ENCODE measurements at regions not wholly inside any gene's neighbourhood (a gene's known extent, or its start where the extent isn't known, plus 50 kb on each side); places are given as distances from the start of the nearest gene placed in this dataset.

DNA sequence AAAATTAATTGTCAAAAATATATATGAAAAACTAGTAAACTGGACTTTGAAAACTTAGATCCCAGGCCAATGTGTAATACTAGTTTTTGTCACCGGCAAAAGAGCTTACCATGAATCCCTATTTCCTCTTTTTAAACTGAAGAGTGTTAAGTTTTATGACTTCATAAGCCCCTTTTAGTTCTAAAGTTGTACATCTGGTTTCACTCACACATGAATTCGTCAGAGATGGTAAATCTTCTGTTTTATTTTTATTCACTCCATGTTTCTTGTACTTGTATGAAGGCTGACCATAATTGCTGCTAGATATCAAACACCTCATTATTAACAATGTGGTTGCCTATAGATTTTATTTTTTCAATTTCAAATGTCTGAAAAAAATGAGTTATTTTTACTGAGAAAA is 827.9 kb downstream of the PCDH7 start:
- Histone ChIP-seq H3K36me3 (ENCODE audit: insufficient read depth, insufficient read length, low read length) (no peaks in the 10 kb centered on the region), H3K9me3 (ENCODE audit: insufficient read depth, low read length) (no peaks in the 10 kb centered on the region), H3K27me3 (ENCODE audit: insufficient read depth, insufficient read length) (no peaks in the 10 kb centered on the region), H3K4me1 (ENCODE audit: insufficient read depth, insufficient read length) (no peaks in the 10 kb centered on the region), H3K4me3 (ENCODE audit: insufficient read length, low read depth) (no peak overlapping the region), H3K9ac (ENCODE audit: insufficient read length, low read depth) (no peak overlapping the region)
- TF ChIP-seq YY1 (IDR thresholded peaks at IDR 0.05; ENCODE audit: insufficient read depth, insufficient read length), result no peak
- TF ChIP-seq ZNF274 (IDR thresholded peaks at IDR 0.05; ENCODE audit: low read depth, low read length), result no peak
- TF ChIP-seq SUZ12 (IDR thresholded peaks at IDR 0.05; ENCODE audit: extremely low read depth, insufficient read depth, insufficient read length), result no peak
- no peak for DNase-seq (ENCODE audit: low read depth, low spot score)

GRCh38 chr4:31548823-31549222 is 828.7 kb downstream of the PCDH7 start:
- TF ChIP-seq SUZ12 (IDR thresholded peaks at IDR 0.05; ENCODE audit: extremely low read depth, insufficient read depth, insufficient read length), result no peak
- TF ChIP-seq ZNF274 (IDR thresholded peaks at IDR 0.05; ENCODE audit: low read depth, low read length), result no peak
- TF ChIP-seq YY1 (IDR thresholded peaks at IDR 0.05; ENCODE audit: insufficient read depth, insufficient read length), result no peak
- Histone ChIP-seq H3K9me3 (ENCODE audit: insufficient read depth, low read length) (no peaks in the 10 kb centered on the region), H3K4me1 (ENCODE audit: insufficient read depth, insufficient read length) (no peaks in the 10 kb centered on the region), H3K36me3 (ENCODE audit: insufficient read depth, insufficient read length, low read length) (no peaks in the 10 kb centered on the region), H3K4me3 (ENCODE audit: insufficient read length, low read depth) (no peak overlapping the region), H3K9ac (ENCODE audit: insufficient read length, low read depth) (no peak overlapping the region), H3K27me3 (ENCODE audit: insufficient read depth, insufficient read length) (no peaks in the 10 kb centered on the region)
- DNase-seq (ENCODE audit: low read depth, low spot score), result no peak

GRCh38 chr4:31549256-31549655 is 829.1 kb downstream of the PCDH7 start:
- Histone ChIP-seq H3K9ac (ENCODE audit: insufficient read length, low read depth) (no peak overlapping the region), H3K27me3 (ENCODE audit: insufficient read depth, insufficient read length) (no peaks in the 10 kb centered on the region), H3K4me3 (ENCODE audit: insufficient read length, low read depth) (no peak overlapping the region), H3K9me3 (ENCODE audit: insufficient read depth, low read length) (no peaks in the 10 kb centered on the region), H3K36me3 (ENCODE audit: insufficient read depth, insufficient read length, low read length) (no peaks in the 10 kb centered on the region), H3K4me1 (ENCODE audit: insufficient read depth, insufficient read length) (no peaks in the 10 kb centered on the region)
- TF ChIP-seq ZNF274 (IDR thresholded peaks at IDR 0.05; ENCODE audit: low read depth, low read length) (no peak), YY1 (IDR thresholded peaks at IDR 0.05; ENCODE audit: insufficient read depth, insufficient read length) (no peak), SUZ12 (IDR thresholded peaks at IDR 0.05; ENCODE audit: extremely low read depth, insufficient read depth, insufficient read length) (no peak)
- DNase-seq (ENCODE audit: low read depth, low spot score), result no peak

DNA sequence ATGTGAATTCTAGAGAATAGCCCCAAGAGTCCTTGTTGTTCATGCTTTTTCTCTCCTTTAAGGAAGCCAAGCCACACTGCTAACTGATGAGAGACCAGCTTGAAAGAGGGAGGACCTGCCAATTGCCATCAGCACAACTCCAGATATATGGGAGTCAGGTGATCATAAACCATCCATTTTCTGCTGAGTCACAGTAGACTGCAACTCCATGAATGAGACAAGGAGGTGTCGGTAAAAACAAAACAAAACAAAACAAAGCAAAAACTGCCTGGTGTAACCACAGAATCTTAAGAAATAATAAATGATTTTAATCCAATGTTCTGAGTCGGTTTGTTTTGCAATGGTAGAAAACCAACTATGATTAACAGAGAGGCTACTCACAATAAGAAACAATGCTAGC is 837.3 kb downstream of the PCDH7 start:
- Histone ChIP-seq H3K4me3 (ENCODE audit: insufficient read length, low read depth) (no peak overlapping the region), H3K36me3 (ENCODE audit: insufficient read depth, insufficient read length, low read length) (no peaks in the 10 kb centered on the region), H3K9ac (ENCODE audit: insufficient read length, low read depth) (no peak overlapping the region), H3K4me1 (ENCODE audit: insufficient read depth, insufficient read length) (no peaks in the 10 kb centered on the region), H3K27me3 (ENCODE audit: insufficient read depth, insufficient read length) (no peaks in the 10 kb centered on the region), H3K9me3 (ENCODE audit: insufficient read depth, low read length) (no peaks in the 10 kb centered on the region)
- TF ChIP-seq SUZ12 (IDR thresholded peaks at IDR 0.05; ENCODE audit: extremely low read depth, insufficient read depth, insufficient read length) (no peak), ZNF274 (IDR thresholded peaks at IDR 0.05; ENCODE audit: low read depth, low read length) (no peak), YY1 (IDR thresholded peaks at IDR 0.05; ENCODE audit: insufficient read depth, insufficient read length) (no peak)
- no peak for DNase-seq (ENCODE audit: low read depth, low spot score)

- TF ChIP-seq ZNF274 (IDR thresholded peaks at IDR 0.05; ENCODE audit: low read depth, low read length), result no peak
- H3K9me3 ChIP-seq (ENCODE audit: insufficient read depth, low read length), result no peaks in the 10 kb centered on the region
- H3K36me3 ChIP-seq (ENCODE audit: insufficient read depth, insufficient read length, low read length), result no peaks in the 10 kb centered on the region
- no peak overlapping the region for H3K4me3 ChIP-seq (ENCODE audit: insufficient read length, low read depth)
- no peak for DNase-seq (ENCODE audit: low read depth, low spot score)
- no peaks in the 10 kb centered on the region for H3K4me1 ChIP-seq (ENCODE audit: insufficient read depth, insufficient read length)
- H3K9ac ChIP-seq (ENCODE audit: insufficient read length, low read depth), result no peak overlapping the region
- H3K27me3 ChIP-seq (ENCODE audit: insufficient read depth, insufficient read length), result no peaks in the 10 kb centered on the region
Measured at GRCh38 chr4:31573554-31573953, 853.4 kb downstream of the PCDH7 start.

GRCh38 chr4:31575504-31575903 is 855.3 kb downstream of the PCDH7 start:
- Histone ChIP-seq H3K36me3 (ENCODE audit: insufficient read depth, insufficient read length, low read length) (no peaks in the 10 kb centered on the region), H3K9me3 (ENCODE audit: insufficient read depth, low read length) (no peaks in the 10 kb centered on the region), H3K4me1 (ENCODE audit: insufficient read depth, insufficient read length) (no peaks in the 10 kb centered on the region), H3K9ac (ENCODE audit: insufficient read length, low read depth) (no peak overlapping the region), H3K27me3 (ENCODE audit: insufficient read depth, insufficient read length) (no peaks in the 10 kb centered on the region), H3K4me3 (ENCODE audit: insufficient read length, low read depth) (no peak overlapping the region)
- TF ChIP-seq YY1 (IDR thresholded peaks at IDR 0.05; ENCODE audit: insufficient read depth, insufficient read length) (no peak), ZNF274 (IDR thresholded peaks at IDR 0.05; ENCODE audit: low read depth, low read length) (no peak), SUZ12 (IDR thresholded peaks at IDR 0.05; ENCODE audit: extremely low read depth, insufficient read depth, insufficient read length) (no peak)
- DNase-seq (ENCODE audit: low read depth, low spot score), result no peak

- no peak overlapping the region for H3K9ac ChIP-seq (ENCODE audit: insufficient read length, low read depth)
- TF ChIP-seq ZNF274 (IDR thresholded peaks at IDR 0.05; ENCODE audit: low read depth, low read length) (no peak), YY1 (IDR thresholded peaks at IDR 0.05; ENCODE audit: insufficient read depth, insufficient read length) (no peak), SUZ12 (IDR thresholded peaks at IDR 0.05; ENCODE audit: extremely low read depth, insufficient read depth, insufficient read length) (no peak)
- H3K27me3 ChIP-seq (ENCODE audit: insufficient read depth, insufficient read length), result no peaks in the 10 kb centered on the region
Measured at GRCh38 chr4:31580843-31581242, 860.7 kb downstream of the PCDH7 start.

GRCh38 chr4:31585503-31585902 is 865.3 kb downstream of the PCDH7 start:
- no peaks in the 10 kb centered on the region for H3K27me3 ChIP-seq (ENCODE audit: insufficient read depth, insufficient read length)
- TF ChIP-seq SUZ12 (IDR thresholded peaks at IDR 0.05; ENCODE audit: extremely low read depth, insufficient read depth, insufficient read length), result no peak
- no peaks in the 10 kb centered on the region for H3K4me1 ChIP-seq (ENCODE audit: insufficient read depth, insufficient read length)
- no peak overlapping the region for H3K4me3 ChIP-seq (ENCODE audit: insufficient read length, low read depth)
- DNase-seq (ENCODE audit: low read depth, low spot score), result no peak
- H3K36me3 ChIP-seq (ENCODE audit: insufficient read depth, insufficient read length, low read length), result no peaks in the 10 kb centered on the region
- H3K9ac ChIP-seq (ENCODE audit: insufficient read length, low read depth), result no peak overlapping the region
- no peaks in the 10 kb centered on the region for H3K9me3 ChIP-seq (ENCODE audit: insufficient read depth, low read length)

More at GRCh38 chr4:31580843-31581242, 860.7 kb downstream of the PCDH7 start:
- H3K4me1 ChIP-seq (ENCODE audit: insufficient read depth, insufficient read length), result no peaks in the 10 kb centered on the region
- H3K36me3 ChIP-seq (ENCODE audit: insufficient read depth, insufficient read length, low read length), result no peaks in the 10 kb centered on the region
- no peak overlapping the region for H3K4me3 ChIP-seq (ENCODE audit: insufficient read length, low read depth)
- no peaks in the 10 kb centered on the region for H3K9me3 ChIP-seq (ENCODE audit: insufficient read depth, low read length)
- no peak for DNase-seq (ENCODE audit: low read depth, low spot score)

Measured in NT2/D1 (cell line).